GM11168 (cell line): ENCODE measurements at regions not wholly inside any gene's neighbourhood (a gene's known extent, or its start where the extent isn't known, plus 50 kb on each side); places are given as distances from the start of the nearest gene placed in this dataset.

Experiments used
- in situ Hi-C: fragments of 300-500 bp; cut with MboI; formaldehyde crosslinking; loops from one replicate; pipeline ENCODE4 v1.12.0; 2022; ENCODE audit warnings: low sequenced_read_pairs; ENCODE audit not compliant: unreplicated experiment

DNA sequence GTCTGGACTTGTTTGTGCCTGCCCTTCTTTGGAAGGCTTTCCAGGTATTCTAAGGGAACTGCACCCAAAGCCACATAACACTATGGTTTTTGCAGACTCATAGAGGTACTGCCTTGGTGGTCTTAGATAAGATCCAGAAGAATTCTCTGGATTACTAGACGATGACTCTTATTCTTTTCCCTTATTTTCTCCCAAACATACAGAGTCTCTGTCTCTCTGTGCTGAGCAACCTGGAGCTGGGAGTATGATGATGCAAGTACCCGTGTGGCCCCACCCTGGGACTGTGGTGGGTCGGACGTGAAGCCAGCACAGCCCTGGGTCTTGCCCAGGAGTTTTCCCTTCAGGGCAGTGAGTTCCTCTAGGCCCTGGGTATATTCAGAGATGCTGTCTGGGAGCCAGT is 1342.4 kb upstream of the TENM3 start:
- in situ Hi-C loops = no loop called here

DNA sequence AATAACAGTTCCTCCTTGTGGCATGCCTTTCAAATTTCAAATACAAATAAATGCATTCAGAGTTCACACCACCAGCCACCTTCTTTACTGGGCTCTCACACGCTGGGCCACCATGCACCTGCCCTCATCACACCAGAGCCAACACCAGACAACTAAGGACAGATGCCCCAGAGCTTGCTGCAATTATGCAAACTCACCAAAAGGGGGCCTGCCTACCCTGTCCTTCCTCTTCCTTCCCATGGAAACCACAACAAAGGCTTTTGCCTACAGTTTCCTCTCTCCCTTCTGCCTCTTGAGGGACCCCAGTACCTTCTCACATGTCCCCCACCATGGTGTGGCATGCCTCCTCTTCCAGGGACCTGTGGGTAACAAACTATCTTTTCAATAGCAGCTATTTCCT is 1333.9 kb upstream of the TENM3 start:
- in situ Hi-C loops = no loop called here

DNA sequence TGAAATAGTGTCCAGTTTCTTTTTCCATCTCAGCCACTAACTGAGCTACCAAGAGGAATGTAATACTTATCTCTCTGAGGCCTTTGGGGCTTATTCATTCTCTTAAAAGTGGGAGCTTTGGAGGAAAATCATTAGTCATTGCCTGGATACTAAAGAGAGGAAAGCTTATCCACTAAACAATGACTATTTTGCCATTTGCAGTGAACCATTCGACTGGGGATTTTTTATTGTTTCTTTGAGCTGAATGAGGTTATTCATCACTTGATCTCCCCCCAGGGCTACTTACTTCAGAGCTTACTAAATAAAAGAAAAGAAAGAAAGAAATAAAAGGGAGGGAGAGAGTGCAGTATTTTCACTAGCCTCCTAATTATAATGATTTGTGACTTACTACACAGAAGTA is 1329.5 kb upstream of the TENM3 start:
- in situ Hi-C loops = no loop called here

DNA sequence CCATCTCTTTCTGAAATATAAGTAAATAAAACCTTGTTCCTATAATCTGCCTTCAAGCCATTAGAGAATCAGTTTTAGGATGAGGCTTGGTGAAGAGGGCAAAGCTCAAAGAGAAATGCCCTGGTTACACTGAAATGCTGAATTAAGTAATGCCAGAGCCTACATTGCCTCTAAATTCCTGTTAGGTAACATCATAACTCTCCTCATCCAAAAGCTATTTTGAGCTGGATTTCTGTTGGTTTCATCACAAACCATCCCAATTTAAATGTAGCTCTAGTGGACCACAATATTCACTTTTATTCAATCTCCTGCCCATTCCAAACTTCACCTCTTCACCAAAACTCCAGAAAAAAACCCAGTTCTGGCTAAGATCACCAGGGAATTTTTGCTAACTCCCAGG is 1319.7 kb upstream of the TENM3 start:
- in situ Hi-C loops = no loop called here

DNA sequence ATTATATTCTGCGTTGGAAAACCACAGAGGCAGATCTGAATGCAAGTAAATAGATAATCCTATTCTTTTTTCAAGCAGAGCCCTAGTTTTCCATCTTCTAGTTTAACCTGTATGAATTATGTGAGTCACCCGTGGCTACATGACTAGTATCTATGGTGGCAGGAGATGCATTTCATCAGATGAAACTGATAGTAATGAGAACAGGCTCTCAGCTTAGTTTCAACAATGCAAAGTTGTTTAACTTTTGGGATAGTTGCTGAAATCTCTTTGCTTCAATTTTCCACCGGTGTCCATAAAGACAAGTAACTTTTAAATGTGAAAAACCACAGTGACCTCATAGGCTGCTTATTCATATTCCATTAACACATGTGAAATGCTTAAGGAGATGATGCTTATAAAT is 1317.4 kb upstream of the TENM3 start:
- in situ Hi-C loops = no loop called here

DNA sequence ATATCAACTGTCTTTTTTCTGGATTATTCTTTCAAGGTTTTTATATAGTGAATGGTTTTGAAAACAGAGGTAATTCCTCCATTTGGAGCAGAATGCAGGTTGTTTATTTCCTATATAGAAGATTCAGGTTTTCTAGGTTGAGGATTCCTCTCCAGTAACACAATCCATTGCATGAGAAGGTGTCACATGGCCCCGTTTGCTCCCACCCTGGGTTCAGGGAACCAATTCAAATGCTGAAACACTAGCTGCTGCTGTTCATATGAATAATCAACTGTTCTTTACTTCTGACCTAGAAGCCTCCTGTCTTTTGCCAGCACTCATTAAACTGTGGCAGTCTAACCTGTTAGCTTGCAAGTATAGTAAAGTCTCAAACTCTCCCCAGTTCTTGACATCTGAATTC is 1316.9 kb upstream of the TENM3 start:
- in situ Hi-C loops = no loop called here

DNA sequence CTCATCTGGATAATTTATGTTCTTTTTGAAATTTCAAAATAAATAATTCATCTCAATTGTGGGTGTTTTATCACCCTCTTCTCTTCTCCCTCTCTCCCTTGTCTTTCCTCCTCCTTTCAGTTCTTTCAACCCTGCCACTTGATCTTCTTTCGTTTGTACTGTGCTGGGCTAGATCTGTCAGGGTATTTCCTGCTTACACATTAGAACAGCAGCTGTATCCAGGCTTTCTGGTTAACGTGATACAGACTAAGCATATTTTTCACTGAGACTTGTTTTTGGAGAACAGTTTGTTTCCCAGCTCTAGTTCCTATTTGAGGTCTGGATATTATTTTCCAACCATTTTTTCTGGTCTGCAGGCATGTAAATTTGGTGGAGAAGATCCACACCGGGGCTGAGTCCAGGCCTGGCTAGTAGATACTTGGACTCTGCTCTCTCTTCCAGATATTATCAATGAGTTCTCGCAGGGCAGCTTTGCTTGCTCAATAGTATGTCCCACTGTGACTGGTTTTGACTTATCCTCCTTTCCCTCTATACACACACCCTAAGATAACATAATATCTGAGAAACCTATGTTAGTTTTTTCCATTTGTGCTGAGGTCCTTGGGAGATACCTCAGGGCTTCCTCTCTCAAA is 1310.7 kb upstream of the TENM3 start:
- in situ Hi-C loops = no loop called here

DNA sequence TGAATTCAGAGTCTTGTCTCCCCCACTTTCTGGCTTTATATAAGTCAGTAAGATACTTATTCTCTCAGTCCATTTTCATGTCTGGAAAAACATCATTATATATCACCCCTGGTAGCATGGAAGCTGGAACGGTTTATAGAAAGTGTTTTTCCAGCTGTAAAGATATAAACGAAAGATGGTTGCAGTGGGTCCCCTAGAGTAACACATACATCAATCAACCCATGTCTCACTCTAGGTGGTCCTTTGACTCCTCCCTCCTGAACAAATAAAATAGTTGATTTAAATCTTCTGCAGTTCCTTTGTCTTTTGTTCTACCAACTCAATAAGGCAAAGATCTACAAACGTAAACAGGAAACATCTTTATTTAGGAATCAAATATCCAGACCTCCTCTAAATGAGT is 1306.1 kb upstream of the TENM3 start:
- in situ Hi-C loops = no loop called here

DNA sequence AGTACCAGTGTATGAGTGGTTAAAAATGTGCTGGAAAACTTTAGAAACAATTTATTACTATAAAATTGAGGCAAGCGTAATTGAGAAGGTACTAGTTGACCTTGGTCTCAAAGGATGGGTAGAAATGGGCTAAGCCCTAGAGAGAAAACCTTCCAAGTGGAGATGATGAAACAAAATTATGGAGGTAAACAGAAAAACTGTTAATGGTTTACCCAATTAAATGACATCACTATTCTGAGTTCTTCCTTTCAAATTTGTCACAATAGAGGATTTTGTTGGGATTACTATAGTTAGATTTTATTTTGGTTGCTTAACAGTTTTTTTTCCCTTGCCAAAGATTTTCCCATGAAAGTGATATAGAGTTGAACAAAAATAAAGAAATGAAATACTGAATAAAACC is 1302.5 kb upstream of the TENM3 start:
- in situ Hi-C loops = no loop called here

DNA sequence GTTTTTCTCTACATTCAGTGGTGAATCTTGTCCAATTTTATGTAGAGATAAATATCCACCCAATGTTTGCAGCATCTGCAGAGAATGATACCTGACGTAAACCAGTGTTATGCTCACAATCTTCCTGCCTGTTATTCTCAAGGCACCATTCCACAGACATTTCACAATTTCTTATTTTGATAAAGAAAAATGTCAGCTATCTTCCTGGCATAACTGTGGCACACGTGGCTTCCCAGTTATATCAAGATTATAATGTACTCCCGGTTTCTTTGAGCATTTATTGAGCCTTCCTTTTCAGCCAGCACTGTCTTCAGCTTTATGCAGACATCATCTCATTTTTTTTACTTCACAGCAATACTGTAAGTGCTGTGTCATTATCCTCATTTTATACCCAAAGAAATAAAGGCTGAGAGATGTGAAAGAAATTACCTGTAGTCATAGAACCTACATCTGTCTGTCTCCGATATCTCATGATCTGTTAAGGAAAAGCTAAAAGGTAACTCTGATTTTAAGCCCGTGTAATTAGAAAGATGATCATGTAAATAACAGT is 1300.8 kb upstream of the TENM3 start:
- in situ Hi-C loops = no loop called here

DNA sequence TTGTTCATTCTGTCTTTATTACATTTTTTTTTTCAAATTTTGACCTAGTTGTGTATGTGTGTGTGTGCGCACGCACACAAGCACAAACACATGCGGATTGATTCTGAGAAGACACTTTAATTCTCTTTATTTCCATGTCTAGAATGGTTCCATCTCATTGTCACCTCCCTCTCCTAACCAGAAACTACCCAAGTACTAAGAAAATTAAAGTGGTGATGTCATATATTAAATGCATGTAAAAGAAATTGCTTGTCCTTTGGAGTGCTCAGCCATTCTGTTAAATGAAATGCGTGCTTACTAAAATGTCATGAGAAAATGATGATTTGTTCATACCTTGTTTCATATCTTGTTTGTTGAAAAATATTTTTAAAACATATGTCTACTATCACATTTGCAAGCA is 1297.0 kb upstream of the TENM3 start:
- in situ Hi-C loops = no loop called here

DNA sequence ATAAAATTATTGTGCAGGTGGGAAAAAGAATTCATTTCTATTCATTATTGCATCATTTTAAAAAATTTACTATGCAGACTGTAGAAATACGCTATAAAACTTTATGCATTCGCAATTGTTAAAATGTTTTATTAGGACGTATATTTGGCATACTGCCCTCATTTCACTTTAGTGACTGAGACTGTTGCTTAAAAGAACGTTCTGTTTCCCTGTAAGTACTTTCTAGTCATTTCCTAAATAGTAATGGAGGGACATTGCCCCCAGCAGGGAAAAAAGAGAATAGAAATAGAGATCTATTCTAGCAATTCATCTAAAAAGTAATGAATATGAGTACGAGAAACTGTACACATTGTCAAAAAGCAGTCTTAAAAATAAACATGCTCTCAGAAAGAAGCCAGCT is 1295.8 kb upstream of the TENM3 start:
- in situ Hi-C loops = no loop called here

DNA sequence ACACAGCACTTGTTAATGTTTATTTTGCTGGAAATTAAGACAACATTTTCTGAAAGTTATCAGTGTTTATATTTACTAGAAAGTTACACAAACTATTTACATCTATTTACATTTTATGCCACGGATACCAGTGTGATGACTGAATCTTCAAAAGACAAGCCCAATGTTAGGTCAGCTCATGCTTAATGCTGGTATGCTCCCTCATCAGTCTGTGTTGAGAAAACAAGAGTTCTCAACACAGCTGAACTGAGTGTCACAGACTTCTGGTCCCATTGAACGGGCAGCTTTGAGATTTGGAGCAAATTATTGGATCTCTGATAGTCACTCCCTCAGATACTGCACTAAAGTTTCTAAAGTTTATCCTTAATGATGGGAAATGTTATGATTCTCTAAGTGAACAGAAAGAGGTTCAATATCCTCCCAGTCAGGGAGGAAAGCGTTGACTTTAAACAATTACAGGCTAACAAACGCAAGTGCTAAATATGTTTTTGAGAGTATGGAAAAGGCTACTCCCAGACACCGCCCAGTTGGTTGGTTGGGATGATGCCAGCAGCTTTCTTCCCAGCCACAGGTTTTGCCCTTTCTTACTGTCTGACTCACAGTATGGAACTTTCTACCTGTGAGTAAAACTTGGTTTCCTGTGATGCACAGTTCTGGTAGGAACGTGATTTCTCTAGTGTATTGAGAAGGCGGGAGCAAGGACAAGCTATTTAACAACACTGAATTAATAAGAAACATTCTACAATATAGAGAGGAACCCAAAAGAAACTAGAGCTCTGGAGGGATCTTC is 1293.6 kb upstream of the TENM3 start:
- in situ Hi-C loops = no loop called here

DNA sequence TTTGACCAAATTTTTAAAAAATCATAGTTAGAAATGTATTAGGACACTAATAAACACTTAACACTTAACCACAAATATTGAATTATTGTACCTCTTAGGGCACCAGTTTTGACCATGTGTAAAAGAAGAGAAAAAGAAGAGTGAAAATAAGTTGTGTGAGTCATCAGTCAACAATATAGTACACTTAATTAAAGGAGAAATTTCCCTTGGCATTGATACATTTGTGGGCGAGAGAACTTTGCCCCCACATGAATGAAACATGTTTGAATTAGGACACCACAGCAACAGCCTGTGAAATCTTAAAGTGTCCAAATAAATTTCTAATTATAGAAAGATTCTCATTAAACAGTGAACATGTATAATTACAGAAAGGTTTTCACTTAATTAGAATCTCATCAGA is 1292.8 kb upstream of the TENM3 start:
- in situ Hi-C loops = no loop called here

DNA sequence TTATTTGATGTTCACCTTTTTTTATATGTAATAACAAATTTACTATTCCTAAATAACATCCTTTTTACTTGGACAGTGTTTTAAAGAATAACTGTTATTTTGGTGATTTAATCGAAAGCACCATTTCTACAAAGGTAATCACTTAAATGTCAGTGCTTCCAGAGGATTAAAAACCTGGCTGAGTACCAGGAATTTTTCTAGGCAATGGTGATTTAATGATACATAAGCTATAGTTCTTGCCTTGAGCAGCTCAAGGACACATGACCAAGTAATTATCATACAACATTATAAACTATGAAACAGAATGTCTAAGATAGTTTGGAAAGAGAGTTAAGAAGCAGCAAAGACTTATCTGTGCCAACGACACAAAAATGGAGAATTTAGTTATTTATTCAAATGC is 1291.9 kb upstream of the TENM3 start:
- in situ Hi-C loops = no loop called here

DNA sequence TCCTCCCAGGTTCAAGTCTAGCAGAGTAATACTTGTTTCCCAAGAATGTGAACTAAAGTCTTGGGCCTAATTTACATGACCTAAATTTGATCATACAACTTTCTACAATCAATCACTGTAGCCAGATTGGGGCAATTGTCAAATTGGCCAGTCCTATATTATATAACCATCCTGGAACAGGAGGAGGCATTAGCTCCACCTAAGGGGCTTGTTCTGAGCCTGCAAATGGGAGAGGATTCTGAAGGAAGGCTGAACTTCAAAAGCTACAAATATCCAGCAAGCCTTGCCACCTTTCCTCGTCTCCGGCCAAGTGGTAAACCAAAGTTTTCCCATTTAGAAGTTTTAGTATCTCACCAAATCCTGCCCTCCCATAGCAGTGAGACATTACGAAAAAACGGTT is 1289.6 kb upstream of the TENM3 start:
- in situ Hi-C loops = no loop called here

DNA sequence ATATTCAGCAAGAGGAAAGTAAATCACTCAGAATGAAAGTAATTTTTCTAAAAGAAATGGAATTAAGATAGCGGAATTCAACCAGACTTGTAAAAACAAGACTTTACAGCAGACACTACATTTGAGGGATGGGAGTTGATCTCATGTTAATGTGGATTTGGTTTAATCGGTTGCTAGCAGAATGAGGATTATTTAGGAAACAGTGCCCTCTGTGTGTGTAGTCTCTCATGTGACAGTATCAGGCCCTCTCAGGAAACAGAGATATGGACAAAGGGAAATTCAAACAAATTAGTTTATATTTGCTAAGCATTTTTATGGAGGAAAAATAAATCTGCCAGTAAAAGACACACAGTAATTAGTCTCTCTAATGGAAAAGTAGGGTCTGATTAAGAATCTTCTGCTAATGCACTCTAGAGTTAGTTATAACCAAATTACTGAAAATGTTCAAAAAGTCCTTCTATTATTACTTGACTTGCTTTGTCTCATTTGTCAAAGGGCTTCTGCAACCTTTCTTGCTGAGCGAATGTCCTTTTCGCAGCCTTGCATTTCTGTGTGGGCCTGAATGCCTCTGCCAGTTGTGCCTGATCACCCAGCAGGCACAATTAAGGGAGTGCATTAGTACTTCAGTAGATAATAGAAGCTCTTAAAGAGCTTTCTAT is 1282.3 kb upstream of the TENM3 start:
- in situ Hi-C loops = no loop called here

DNA sequence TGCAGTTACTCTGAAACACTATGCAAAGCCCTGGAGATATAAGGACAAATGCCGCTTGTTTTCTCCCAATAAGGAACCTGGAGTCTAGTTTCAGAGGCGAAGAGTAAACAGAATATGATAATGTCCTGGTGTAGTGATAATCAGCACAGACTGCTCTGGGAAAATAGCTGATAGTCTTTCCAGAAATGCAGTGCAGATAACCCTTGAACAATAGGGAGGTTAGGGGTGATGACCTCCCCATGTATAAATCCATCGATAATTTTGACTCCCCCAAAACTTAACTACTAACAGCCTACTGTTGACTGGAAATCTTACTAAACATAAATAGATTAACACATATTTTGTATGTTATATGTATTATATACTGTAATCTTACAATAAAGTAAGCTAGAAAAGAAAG is 1280.9 kb upstream of the TENM3 start:
- in situ Hi-C loops = no loop called here

DNA sequence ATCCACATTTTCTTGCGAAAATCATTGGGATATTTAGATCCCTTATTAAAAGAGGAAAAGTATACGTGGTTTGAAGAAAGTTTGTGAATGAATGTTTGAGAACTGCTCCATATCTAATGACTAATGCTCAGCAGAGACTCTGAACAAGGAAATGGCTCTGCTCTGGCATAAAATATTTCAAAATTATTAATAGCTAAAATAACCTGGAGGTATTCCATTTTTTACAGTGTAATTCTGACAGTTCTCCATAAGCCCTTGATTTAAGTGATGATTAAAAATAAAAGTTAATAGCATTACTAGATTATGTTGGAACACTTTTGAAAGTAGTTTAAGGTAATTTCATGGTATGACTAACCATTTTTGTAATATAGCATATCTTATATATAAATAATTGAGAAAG is 1276.9 kb upstream of the TENM3 start:
- in situ Hi-C loops = no loop called here

DNA sequence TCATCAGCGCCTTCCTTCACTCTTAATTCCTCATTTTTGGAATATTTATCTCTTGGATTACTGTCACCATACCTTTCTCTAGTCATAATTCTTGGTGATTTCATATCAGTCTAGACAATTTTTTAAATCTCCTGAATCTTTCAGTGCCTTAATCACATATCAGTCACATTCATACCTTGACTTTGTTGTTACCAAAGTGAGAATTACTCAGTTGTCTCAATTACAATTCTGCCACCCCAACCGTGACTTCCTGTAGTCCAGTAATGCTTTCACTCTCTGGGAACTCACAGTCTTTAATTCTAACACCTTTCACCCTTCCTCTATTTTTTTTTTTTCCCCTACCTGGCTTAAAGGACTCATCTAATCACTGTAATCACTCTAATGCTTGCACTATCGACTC is 1275.3 kb upstream of the TENM3 start:
- in situ Hi-C loops = no loop called here

DNA sequence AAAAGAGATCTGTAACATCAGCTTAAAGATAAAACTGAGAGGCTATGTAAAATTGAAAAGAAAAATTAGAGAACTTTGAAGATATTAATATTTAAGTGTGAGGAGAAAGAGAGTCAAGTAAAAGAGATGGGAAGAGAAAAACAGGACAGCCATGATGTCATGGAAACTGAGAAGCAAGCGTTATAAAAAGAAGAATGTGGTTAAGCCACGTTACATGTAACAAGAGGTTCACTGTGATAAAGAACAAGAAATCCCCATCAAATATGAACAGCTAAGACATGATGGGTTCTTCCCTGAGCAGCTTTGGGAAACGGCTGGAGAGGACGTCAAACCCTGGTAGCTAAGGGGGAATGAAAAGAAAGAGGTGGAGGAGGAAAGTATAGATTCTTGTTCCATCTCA is 1269.3 kb upstream of the TENM3 start:
- in situ Hi-C loops = no loop called here
